ENCODE measurements at regions not wholly inside any gene's neighbourhood (a gene's known extent, or its start where the extent isn't known, plus 50 kb on each side); places are given as distances from the start of the nearest gene placed in this dataset.

GRCh38 chr6:146990821-146991798 is 213.1 kb upstream of the STXBP5 start:
- H3K9me3 Mint-ChIP-seq, result peaks cover 0 to under 1% (median 0%) of the 10 kb centered on the region in 3 donors
- no peaks in the 10 kb centered on the region for H3K4me1 Mint-ChIP-seq
- no peaks in the 10 kb centered on the region for H3K36me3 Mint-ChIP-seq
- H3K4me3 Mint-ChIP-seq, result no peak overlapping the region
- H3K27ac Mint-ChIP-seq, result no peak overlapping the region
- H3K27me3 Mint-ChIP-seq, result no peaks in the 10 kb centered on the region

GRCh38 chr6:146997062-146997461 is 207.2 kb upstream of the STXBP5 start:
- Mint-ChIP-seq H3K27ac (no peak overlapping the region), H3K27me3 (no peaks in the 10 kb centered on the region), H3K4me1 (no peaks in the 10 kb centered on the region), H3K9me3 (no peaks in the 10 kb centered on the region), H3K36me3 (no peaks in the 10 kb centered on the region), H3K4me3 (no peak overlapping the region)

- Mint-ChIP-seq H3K27ac (no peak overlapping the region), H3K27me3 (no peaks in the 10 kb centered on the region), H3K36me3 (no peaks in the 10 kb centered on the region), H3K4me1 (no peaks in the 10 kb centered on the region), H3K9me3 (no peaks in the 10 kb centered on the region), H3K4me3 (no peak overlapping the region)
Observed at GRCh38 chr6:146999766-147000165, 204.5 kb upstream of the STXBP5 start.

- Mint-ChIP-seq H3K27me3 (no peaks in the 10 kb centered on the region), H3K36me3 (no peaks in the 10 kb centered on the region), H3K4me1 (no peaks in the 10 kb centered on the region), H3K9me3 (no peaks in the 10 kb centered on the region), H3K4me3 (no peak overlapping the region), H3K27ac (no peak overlapping the region)
Observed at GRCh38 chr6:147000545-147001488, 203.4 kb upstream of the STXBP5 start.

GRCh38 chr6:147001621-147002020 is 202.6 kb upstream of the STXBP5 start:
- Mint-ChIP-seq H3K27ac (no peak overlapping the region), H3K27me3 (no peaks in the 10 kb centered on the region), H3K9me3 (no peaks in the 10 kb centered on the region), H3K4me3 (no peak overlapping the region), H3K36me3 (no peaks in the 10 kb centered on the region), H3K4me1 (no peaks in the 10 kb centered on the region)

- Mint-ChIP-seq H3K36me3 (no peaks in the 10 kb centered on the region), H3K27me3 (peaks cover 3% of the 10 kb centered on the region), H3K4me3 (no peak overlapping the region), H3K4me1 (no peaks in the 10 kb centered on the region), H3K9me3 (no peaks in the 10 kb centered on the region), H3K27ac (no peak overlapping the region)
Observed at GRCh38 chr6:147003186-147003585, 201.0 kb upstream of the STXBP5 start.

GRCh38 chr6:147005499-147005898 is 198.7 kb upstream of the STXBP5 start:
- Mint-ChIP-seq H3K27ac (no peak overlapping the region), H3K9me3 (peaks cover 0 to 7% (median 5%) of the 10 kb centered on the region in 3 donors), H3K36me3 (no peaks in the 10 kb centered on the region), H3K4me1 (no peaks in the 10 kb centered on the region), H3K27me3 (peaks cover 3% of the 10 kb centered on the region), H3K4me3 (no peak overlapping the region)

- Mint-ChIP-seq H3K4me3 (no peak overlapping the region), H3K36me3 (no peaks in the 10 kb centered on the region), H3K4me1 (no peaks in the 10 kb centered on the region), H3K9me3 (peaks cover 0 to 7% (median 5%) of the 10 kb centered on the region in 3 donors), H3K27me3 (peaks cover 3% of the 10 kb centered on the region), H3K27ac (no peak overlapping the region)
Observed at GRCh38 chr6:147007441-147007840, 196.8 kb upstream of the STXBP5 start.

- H3K4me1 Mint-ChIP-seq, result no peaks in the 10 kb centered on the region
- H3K4me3 Mint-ChIP-seq, result no peak overlapping the region
- H3K36me3 Mint-ChIP-seq, result no peaks in the 10 kb centered on the region
- H3K27ac Mint-ChIP-seq, result no peak overlapping the region
- H3K27me3 Mint-ChIP-seq, result peaks cover 3% of the 10 kb centered on the region
- peaks cover 0 to 7% (median 5%) of the 10 kb centered on the region in 3 donors for H3K9me3 Mint-ChIP-seq
Observed at GRCh38 chr6:147009358-147009757, 194.9 kb upstream of the STXBP5 start.

- Mint-ChIP-seq H3K4me3 (no peak overlapping the region), H3K36me3 (no peaks in the 10 kb centered on the region), H3K4me1 (peaks cover 0 to 4% (median 0%) of the 10 kb centered on the region in 3 donors), H3K27me3 (peaks cover 2% of the 10 kb centered on the region), H3K9me3 (no peaks in the 10 kb centered on the region), H3K27ac (no peak overlapping the region)
Observed at GRCh38 chr6:147015674-147016073, 188.5 kb upstream of the STXBP5 start.

GRCh38 chr6:147016440-147016839 is 187.8 kb upstream of the STXBP5 start:
- peaks cover 0 to 4% (median 0%) of the 10 kb centered on the region in 3 donors for H3K4me1 Mint-ChIP-seq
- H3K27me3 Mint-ChIP-seq, result peaks cover 2% of the 10 kb centered on the region
- no peak overlapping the region for H3K27ac Mint-ChIP-seq
- H3K4me3 Mint-ChIP-seq, result no peak overlapping the region
- no peaks in the 10 kb centered on the region for H3K9me3 Mint-ChIP-seq
- H3K36me3 Mint-ChIP-seq, result no peaks in the 10 kb centered on the region

- no peak overlapping the region for H3K4me3 Mint-ChIP-seq
- H3K9me3 Mint-ChIP-seq, result no peaks in the 10 kb centered on the region
- H3K4me1 Mint-ChIP-seq, result peaks cover 0 to 4% (median 0%) of the 10 kb centered on the region in 3 donors
- peaks cover 2% of the 10 kb centered on the region for H3K27me3 Mint-ChIP-seq
- H3K27ac Mint-ChIP-seq, result no peak overlapping the region
- H3K36me3 Mint-ChIP-seq, result no peaks in the 10 kb centered on the region
Observed at GRCh38 chr6:147017153-147017552, 187.1 kb upstream of the STXBP5 start.

- Mint-ChIP-seq H3K36me3 (no peaks in the 10 kb centered on the region), H3K4me3 (no peak overlapping the region), H3K27ac (no peak overlapping the region), H3K9me3 (no peaks in the 10 kb centered on the region), H3K27me3 (peaks cover 2% of the 10 kb centered on the region), H3K4me1 (peaks cover 0 to 4% (median 0%) of the 10 kb centered on the region in 3 donors)
Observed at GRCh38 chr6:147019001-147019400, 185.2 kb upstream of the STXBP5 start.

GRCh38 chr6:147022041-147022440 is 182.2 kb upstream of the STXBP5 start:
- Mint-ChIP-seq H3K27me3 (peaks cover 2% of the 10 kb centered on the region), H3K4me3 (no peak overlapping the region), H3K36me3 (no peaks in the 10 kb centered on the region), H3K4me1 (no peaks in the 10 kb centered on the region), H3K27ac (no peak overlapping the region), H3K9me3 (no peaks in the 10 kb centered on the region)

- H3K36me3 Mint-ChIP-seq, result no peaks in the 10 kb centered on the region
- peaks cover 2% of the 10 kb centered on the region for H3K27me3 Mint-ChIP-seq
- no peaks in the 10 kb centered on the region for H3K9me3 Mint-ChIP-seq
- H3K4me3 Mint-ChIP-seq, result no peak overlapping the region
- H3K27ac Mint-ChIP-seq, result no peak overlapping the region
- no peaks in the 10 kb centered on the region for H3K4me1 Mint-ChIP-seq
Observed at GRCh38 chr6:147023148-147023547, 181.1 kb upstream of the STXBP5 start.

Measured in IgD-negative memory B cell (primary cell).